ENCODE measurements at regions not wholly inside any gene's neighbourhood (a gene's known extent, or its start where the extent isn't known, plus 50 kb on each side); places are given as distances from the start of the nearest gene placed in this dataset.
A peak's percentile ranks its signal among the peaks of the same experiment; 100 is the strongest.

- no peak for DNase-seq
Measured at GRCh38 chr15:85312486-85312885, 67.9 kb upstream of the AKAP13 start.

GRCh38 chr15:85312929-85313331, 67.5 kb upstream of the AKAP13 start:
- DNase-seq: no peak

GRCh38 chr15:85313339-85313738, 67.1 kb upstream of the AKAP13 start:
- no peak for DNase-seq

- no peak for DNase-seq
Measured at GRCh38 chr15:85314146-85314545, 66.3 kb upstream of the AKAP13 start.

- DNase-seq: no peak
Measured at GRCh38 chr15:85314633-85315032, 65.8 kb upstream of the AKAP13 start.

- DNase-seq: peak in 1 of 5 donors; percentile 67
Measured at GRCh38 chr15:85316244-85316934, 64.0 kb upstream of the AKAP13 start.

- peak in 1 of 5 donors; percentile 87 for DNase-seq
Measured at GRCh38 chr15:85318048-85318731, 62.2 kb upstream of the AKAP13 start.

- DNase-seq: no peak
Measured at GRCh38 chr15:85318732-85319076, 61.7 kb upstream of the AKAP13 start.

- no peak for DNase-seq
Measured at GRCh38 chr15:85324202-85324601, 56.2 kb upstream of the AKAP13 start.

- DNase-seq: no peak
Measured at GRCh38 chr15:85325834-85326233, 54.6 kb upstream of the AKAP13 start.

GRCh38 chr15:85326291-85326690, 54.1 kb upstream of the AKAP13 start:
- no peak for DNase-seq

GRCh38 chr15:85327820-85328219, 52.6 kb upstream of the AKAP13 start:
- no peak for DNase-seq

- DNase-seq: peak in 1 of 5 donors; percentile 72
Measured at GRCh38 chr15:85329561-85330422, 50.6 kb upstream of the AKAP13 start.

Measured in T-helper 1 cell (primary cell).